MM.1S (cell line): ENCODE measurements at regions not wholly inside any gene's neighbourhood (a gene's known extent, or its start where the extent isn't known, plus 50 kb on each side); places are given as distances from the start of the nearest gene placed in this dataset.

Experiments used
- DNase-seq: peaks from one replicate; pipeline ENCODE4 v3.0.0-alpha.2; 2015
- H2AFZ ChIP-seq: fragments of 300-600 bp; sonication (generic); 2 replicates; pipeline ENCODE4 v1.6.0; 2016; ENCODE audit warnings: antibody characterized with exemption, low read length
- H3F3A ChIP-seq: fragments of 300-600 bp; sonication (generic); 2 replicates; pipeline ENCODE4 v1.6.1; 2016; ENCODE audit warnings: mild to moderate bottlenecking, antibody characterized with exemption, low read length, moderate library complexity, mixed read lengths; ENCODE audit not compliant: insufficient read depth
- H3K27ac ChIP-seq: fragments of 300-600 bp; sonication (generic); 2 replicates; pipeline ENCODE4 v1.5.1; 2016; ENCODE audit warnings: mild to moderate bottlenecking, low read length
- H3K27me3 ChIP-seq: fragments of 300-600 bp; sonication (generic); replicated peaks from 2 replicates; pipeline ENCODE4 v1.6.0; 2016; ENCODE audit warnings: low read length; ENCODE audit not compliant: insufficient read depth
- H3K36me3 ChIP-seq: fragments of 300-600 bp; sonication (generic); replicated peaks from 2 replicates; pipeline ENCODE4 v1.6.1; 2016; ENCODE audit warnings: mild to moderate bottlenecking, low read length, mixed read lengths; ENCODE audit not compliant: insufficient read depth
- H3K4me1 ChIP-seq: fragments of 300-600 bp; sonication (generic); 2 replicates; pipeline ENCODE4 v1.6.1; 2016; ENCODE audit warnings: low read length, mixed read lengths
- H3K4me2 ChIP-seq: fragments of 300-600 bp; sonication (generic); 2 replicates; pipeline ENCODE4 v1.6.0; 2016; ENCODE audit warnings: low read depth, low read length
- H3K4me3 ChIP-seq: fragments of 300-600 bp; sonication (generic); 2 replicates; pipeline ENCODE4 v1.5.1; 2016; ENCODE audit warnings: low read length, mixed read lengths
- H3K79me2 ChIP-seq: fragments of 300-600 bp; sonication (generic); 2 replicates; pipeline ENCODE4 v1.6.1; 2016; ENCODE audit warnings: mixed run types, low read length, mixed read lengths
- H3K9ac ChIP-seq: fragments of 300-600 bp; sonication (generic); 2 replicates; pipeline ENCODE4 v1.6.1; 2016; ENCODE audit warnings: low read length, mixed read lengths
- H3K9me2 ChIP-seq: fragments of 300-600 bp; sonication (generic); replicated peaks from 2 replicates; pipeline ENCODE4 v1.6.1; 2016; ENCODE audit warnings: mild to moderate bottlenecking, low read length, mixed read lengths; ENCODE audit not compliant: insufficient read depth
- H3K9me3 ChIP-seq: fragments of 300-600 bp; sonication (generic); replicated peaks from 2 replicates; pipeline ENCODE4 v1.6.1; 2016; ENCODE audit warnings: mild to moderate bottlenecking, low read length, mixed read lengths; ENCODE audit not compliant: insufficient read depth
- H4K20me1 ChIP-seq: fragments of 300-600 bp; sonication (generic); 2 replicates; pipeline ENCODE4 v1.6.1; 2016; ENCODE audit warnings: mild to moderate bottlenecking, low read length, moderate library complexity, mixed read lengths; ENCODE audit not compliant: insufficient read depth
- EZH2 ChIP-seq: fragments of 300-600 bp; sonication (generic); optimal IDR thresholded peaks from 2 replicates; pipeline ENCODE3; 2017; ENCODE audit warnings: low read depth, mild to moderate bottlenecking, antibody characterized with exemption, low read length, mixed read lengths
- EZH2phosphoT487 ChIP-seq: fragments of 300-600 bp; sonication (generic); IDR thresholded peaks from 2 replicates; pipeline ENCODE4 v1.6.1; 2018; ENCODE audit warnings: antibody characterized with exemption, low read length
- TF ChIP-seq, protein P1 (sequence below): fragments of 300-600 bp; sonication (generic); IDR thresholded peaks from 2 replicates; pipeline ENCODE4 v1.5.1; 2016; ENCODE audit warnings: antibody characterized with exemption, low read length, mixed read lengths

DNA sequence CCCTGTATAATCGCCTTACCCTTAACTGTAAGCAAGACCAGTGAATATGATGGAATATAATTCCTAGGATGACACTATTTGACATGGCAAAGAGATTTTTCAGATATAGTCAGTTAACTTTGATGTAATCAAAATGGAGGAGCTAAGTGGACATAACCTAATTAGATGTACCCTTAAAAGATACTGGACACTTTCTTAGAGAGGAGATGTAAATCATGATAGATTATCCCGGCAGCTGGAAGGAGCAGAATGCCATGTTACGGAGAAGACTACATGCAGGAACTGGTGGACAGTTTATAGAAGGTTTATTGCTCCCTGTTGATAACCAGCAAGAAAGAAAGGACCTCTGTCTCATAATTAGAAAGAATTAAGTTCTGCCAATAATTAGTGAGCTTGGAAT is 1142.9 kb downstream of the SI start:
- no peak overlapping the region for H3K4me3 ChIP-seq
- no peaks in the 10 kb centered on the region for H3K9me2 ChIP-seq
- no peaks in the 10 kb centered on the region for H4K20me1 ChIP-seq
- no peak overlapping the region for H3K27ac ChIP-seq
- no peak for DNase-seq
- TF ChIP-seq EZH2phosphoT487 (no peak), EZH2 (no peak)
- TF ChIP-seq, protein P1, sequence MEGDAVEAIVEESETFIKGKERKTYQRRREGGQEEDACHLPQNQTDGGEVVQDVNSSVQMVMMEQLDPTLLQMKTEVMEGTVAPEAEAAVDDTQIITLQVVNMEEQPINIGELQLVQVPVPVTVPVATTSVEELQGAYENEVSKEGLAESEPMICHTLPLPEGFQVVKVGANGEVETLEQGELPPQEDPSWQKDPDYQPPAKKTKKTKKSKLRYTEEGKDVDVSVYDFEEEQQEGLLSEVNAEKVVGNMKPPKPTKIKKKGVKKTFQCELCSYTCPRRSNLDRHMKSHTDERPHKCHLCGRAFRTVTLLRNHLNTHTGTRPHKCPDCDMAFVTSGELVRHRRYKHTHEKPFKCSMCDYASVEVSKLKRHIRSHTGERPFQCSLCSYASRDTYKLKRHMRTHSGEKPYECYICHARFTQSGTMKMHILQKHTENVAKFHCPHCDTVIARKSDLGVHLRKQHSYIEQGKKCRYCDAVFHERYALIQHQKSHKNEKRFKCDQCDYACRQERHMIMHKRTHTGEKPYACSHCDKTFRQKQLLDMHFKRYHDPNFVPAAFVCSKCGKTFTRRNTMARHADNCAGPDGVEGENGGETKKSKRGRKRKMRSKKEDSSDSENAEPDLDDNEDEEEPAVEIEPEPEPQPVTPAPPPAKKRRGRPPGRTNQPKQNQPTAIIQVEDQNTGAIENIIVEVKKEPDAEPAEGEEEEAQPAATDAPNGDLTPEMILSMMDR, result no peak
- H3K4me2 ChIP-seq, result no peak overlapping the region
- H3K9ac ChIP-seq, result no peak overlapping the region
- no peaks in the 10 kb centered on the region for H3K4me1 ChIP-seq
- no peaks in the 10 kb centered on the region for H3K9me3 ChIP-seq
- H3K27me3 ChIP-seq, result no peaks in the 10 kb centered on the region
- H2AFZ ChIP-seq, result no peak overlapping the region
- H3F3A ChIP-seq, result no peaks in the 10 kb centered on the region
- H3K79me2 ChIP-seq, result no peaks in the 10 kb centered on the region
- no peaks in the 10 kb centered on the region for H3K36me3 ChIP-seq

GRCh38 chr3:163929069-163929652 is 1149.1 kb downstream of the SI start:
- Histone ChIP-seq H4K20me1 (no peaks in the 10 kb centered on the region), H3K27ac (no peak overlapping the region), H3K79me2 (no peaks in the 10 kb centered on the region), H3K9me2 (no peaks in the 10 kb centered on the region), H3F3A (no peaks in the 10 kb centered on the region), H3K9ac (no peak overlapping the region), H3K27me3 (no peaks in the 10 kb centered on the region), H3K4me1 (peaks cover 8% of the 10 kb centered on the region; the same call in 1 of the 2 replicates), H3K36me3 (no peaks in the 10 kb centered on the region), H2AFZ (no peak overlapping the region), H3K9me3 (no peaks in the 10 kb centered on the region), H3K4me2 (no peak overlapping the region), H3K4me3 (no peak overlapping the region)
- peak; percentile 6 for DNase-seq
- TF ChIP-seq EZH2 (no peak), EZH2phosphoT487 (no peak)
- TF ChIP-seq, protein P1, result no peak

DNA sequence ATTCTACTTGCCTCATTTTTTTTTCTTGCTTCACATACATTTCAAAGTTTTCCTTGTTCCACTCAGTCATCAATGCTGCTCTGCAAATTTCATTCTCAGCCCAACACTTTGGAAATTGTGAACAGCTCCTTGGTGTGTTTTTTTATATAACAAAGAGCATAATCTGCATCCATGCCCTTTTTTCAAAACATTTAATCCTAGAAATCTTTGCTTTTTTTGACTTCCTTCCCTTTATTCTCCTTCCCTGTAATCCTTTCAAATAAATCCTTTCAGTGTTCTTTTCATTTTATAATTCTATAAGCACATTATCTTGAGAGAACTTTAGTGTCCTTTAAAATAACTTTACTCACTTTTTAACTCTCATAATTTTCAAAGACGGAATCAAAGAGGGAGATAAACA is 1150.8 kb downstream of the SI start:
- TF ChIP-seq EZH2 (no peak), EZH2phosphoT487 (no peak)
- H3K9ac ChIP-seq, result no peak overlapping the region
- no peaks in the 10 kb centered on the region for H3K9me2 ChIP-seq
- H3K4me1 ChIP-seq, result peaks cover 12% of the 10 kb centered on the region; the same call in 1 of the 2 replicates
- H2AFZ ChIP-seq, result no peak overlapping the region
- H3F3A ChIP-seq, result no peaks in the 10 kb centered on the region
- H3K9me3 ChIP-seq, result no peaks in the 10 kb centered on the region
- DNase-seq, result no peak
- H3K27ac ChIP-seq, result no peak overlapping the region
- no peak overlapping the region for H3K4me2 ChIP-seq
- no peak overlapping the region for H3K4me3 ChIP-seq
- no peaks in the 10 kb centered on the region for H3K36me3 ChIP-seq
- no peaks in the 10 kb centered on the region for H3K27me3 ChIP-seq
- no peaks in the 10 kb centered on the region for H4K20me1 ChIP-seq
- H3K79me2 ChIP-seq, result no peaks in the 10 kb centered on the region

DNA sequence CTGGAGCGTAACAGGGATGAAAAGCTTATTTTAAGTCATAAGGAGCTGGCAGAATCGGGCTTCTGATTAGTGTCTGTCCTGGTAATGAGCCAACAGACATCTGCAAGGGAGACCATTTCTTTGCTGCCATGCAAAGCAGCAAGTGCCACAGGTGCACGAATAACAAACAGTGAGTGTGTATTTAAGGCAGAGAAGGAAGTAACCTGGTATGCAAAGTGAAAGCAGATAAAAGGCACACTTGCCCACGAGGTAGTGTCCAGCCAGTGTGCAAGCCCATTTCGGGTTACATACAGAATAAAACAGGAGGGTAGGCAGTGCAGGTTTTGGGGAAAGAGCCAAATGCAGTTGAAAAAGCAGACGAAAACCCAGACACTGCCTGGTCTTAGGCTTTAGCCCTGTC is 1153.7 kb downstream of the SI start:
- Histone ChIP-seq H3K9me2 (no peaks in the 10 kb centered on the region), H3F3A (no peaks in the 10 kb centered on the region), H2AFZ (peak overlapping the region; percentile 71), H3K4me3 (peak overlapping the region; percentile 25; the same call in 1 of the 2 replicates), H3K4me1 (peaks cover 12% of the 10 kb centered on the region; the same call in 1 of the 2 replicates), H3K79me2 (no peaks in the 10 kb centered on the region), H3K36me3 (no peaks in the 10 kb centered on the region), H3K9me3 (0 out of 2 replicates have a peak, but pooled peaks cover 3% of the 10 kb centered on the region), H3K4me2 (peak overlapping the region; percentile 55), H3K27me3 (no peaks in the 10 kb centered on the region), H3K9ac (peak overlapping the region; percentile 7; the same call in 1 of the 2 replicates), H4K20me1 (no peaks in the 10 kb centered on the region), H3K27ac (peak overlapping the region; percentile 3; the same call in 1 of the 2 replicates)
- peak; percentile 78 for DNase-seq
- TF ChIP-seq EZH2 (no peak), EZH2phosphoT487 (no peak)
- TF ChIP-seq, protein P1, result no peak
